Transverse colon (tissue), 4 donors: ENCODE measurements at regions not wholly inside any gene's neighbourhood (a gene's known extent, or its start where the extent isn't known, plus 50 kb on each side); places are given as distances from the start of the nearest gene placed in this dataset.

ENCODE experiments used
- DNase-seq: peaks from one replicate; pipeline ENCODE4 v3.0.0-alpha.2; 2019
- H3K27ac ChIP-seq, 4 donors: fragments of 200-600 bp; sonication (generic); 2 replicates each; pipeline ENCODE4 v1.5.1; 2016 to 2018; ENCODE audit warnings: inconsistent platforms in 4 of 4
- H3K27me3 ChIP-seq: fragments of 200-600 bp; sonication (generic); 2 replicates; pipeline ENCODE4 v1.5.1; 2017; ENCODE audit warnings: inconsistent platforms
- H3K36me3 ChIP-seq, 4 donors: fragments of 200-600 bp; sonication (generic); 2 replicates each; pipeline ENCODE4 v1.5.1; 2017 to 2019; ENCODE audit warnings: inconsistent platforms in 4 of 4
- H3K4me1 ChIP-seq, 4 donors: fragments of 200-600 bp; sonication (generic); 2 replicates each; pipeline ENCODE4 v1.5.1; 2017 to 2020; ENCODE audit warnings: inconsistent platforms in 4 of 4
- H3K4me3 ChIP-seq, 4 donors: fragments of 200-600 bp; sonication (generic); 1 replicate in 1 of 4; 2 replicates in 3 of 4; pipeline versions ENCODE4 v1.5.1 to v1.6.1; 2017 to 2019; ENCODE audit warnings: inconsistent platforms in 4 of 4
- H3K9me3 ChIP-seq, 2 donors: fragments of 200-600 bp; sonication (generic); 2 replicates each; pipeline ENCODE4 v1.5.1; 2017 to 2019; ENCODE audit warnings: inconsistent platforms in 2 of 2
- EP300 ChIP-seq: sonication (generic); formaldehyde crosslinking; IDR thresholded peaks from one replicate; pipeline ENCODE4 v1.6.1; 2017; ENCODE audit warnings: antibody characterized with exemption, low read depth
- POLR2A ChIP-seq: fragments of 450-650 bp; IDR thresholded peaks from one replicate; pipeline ENCODE4 v1.6.1; 2016; ENCODE audit warnings: antibody characterized with exemption, mild to moderate bottlenecking, moderate library complexity
- POLR2AphosphoS5 ChIP-seq, 3 donors: sonication (generic); formaldehyde crosslinking; IDR thresholded peaks; one replicate each; pipeline ENCODE4 v1.6.1; 2016; ENCODE audit warnings: antibody characterized with exemption in 3 of 3
- WGBS, 2 donors: methylation state at CpG; one replicate each; pipeline ENCODE4 v1.1.5; 2018; ENCODE audit warnings: low coverage in 1 of 2; 5-methylcytosine and 5-hydroxymethylcytosine counted together
- in situ Hi-C, 4 donors: fragments of 200-750 bp; cut with MboI; loops; one replicate each; pipeline versions ENCODE4 v1.15.0 to v1.15.1; 2017; ENCODE audit warnings: low sequenced_read_pairs in 3 of 4, low pct_ligation_motif_present in 1 of 4, low pct_unique_long_range_greater_than_20kb in 1 of 4
- intact Hi-C: fragments of 100-400 bp; cut with DNase I; formaldehyde crosslinking; loops from one replicate; pipeline ENCODE4 v1.15.1; 2023; ENCODE audit warnings: low total_unique reads
- TF ChIP-seq, protein P1 (sequence below), 5 experiments: fragments of 200-600 bp in 3 of 5; fragments of 450-650 bp in 2 of 5; sonication (generic) in 3 of 5; IDR thresholded peaks; 1 replicate in 2 of 5; 2 replicates in 3 of 5; pipeline ENCODE4 v1.5.1; 2016 to 2017; ENCODE audit warnings: antibody characterized with exemption in 5 of 5, inconsistent platforms in 3 of 5, mild to moderate bottlenecking in 2 of 5, moderate library complexity in 1 of 5

DNA sequence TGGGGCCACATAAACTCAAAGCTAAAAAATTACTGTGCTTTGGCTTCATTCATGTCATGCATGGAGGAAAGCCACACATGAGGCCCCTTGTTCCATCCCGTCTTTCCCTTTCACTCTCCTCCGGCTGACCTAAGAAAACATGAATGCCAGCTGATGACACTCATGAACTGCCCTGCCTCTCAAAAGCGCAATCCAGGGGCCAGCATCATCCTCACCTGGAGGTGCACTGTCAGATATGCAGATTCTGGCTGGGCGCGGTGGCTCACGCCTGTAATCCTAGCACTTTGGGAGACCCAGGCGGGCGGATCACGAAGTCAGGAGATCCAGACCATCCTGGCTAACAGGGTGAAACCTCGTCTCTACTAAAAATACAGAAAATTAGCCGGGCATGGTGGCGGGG lies 116.1 kb upstream of the FOXN3 start:
- no peaks in the 10 kb centered on the region for H3K27me3 ChIP-seq
- no peak overlapping the region for H3K27ac ChIP-seq
- no peak for DNase-seq
- 99 to 100% methylated on average over 2 to 12 of the region's 12 CpGs for WGBS, 2 donors
- H3K4me3 ChIP-seq, result no peak overlapping the region
- H3K9me3 ChIP-seq, result no peaks in the 10 kb centered on the region
- TF ChIP-seq POLR2AphosphoS5 (IDR thresholded peaks at IDR 0.05), result no peak
- TF ChIP-seq, protein P1, sequence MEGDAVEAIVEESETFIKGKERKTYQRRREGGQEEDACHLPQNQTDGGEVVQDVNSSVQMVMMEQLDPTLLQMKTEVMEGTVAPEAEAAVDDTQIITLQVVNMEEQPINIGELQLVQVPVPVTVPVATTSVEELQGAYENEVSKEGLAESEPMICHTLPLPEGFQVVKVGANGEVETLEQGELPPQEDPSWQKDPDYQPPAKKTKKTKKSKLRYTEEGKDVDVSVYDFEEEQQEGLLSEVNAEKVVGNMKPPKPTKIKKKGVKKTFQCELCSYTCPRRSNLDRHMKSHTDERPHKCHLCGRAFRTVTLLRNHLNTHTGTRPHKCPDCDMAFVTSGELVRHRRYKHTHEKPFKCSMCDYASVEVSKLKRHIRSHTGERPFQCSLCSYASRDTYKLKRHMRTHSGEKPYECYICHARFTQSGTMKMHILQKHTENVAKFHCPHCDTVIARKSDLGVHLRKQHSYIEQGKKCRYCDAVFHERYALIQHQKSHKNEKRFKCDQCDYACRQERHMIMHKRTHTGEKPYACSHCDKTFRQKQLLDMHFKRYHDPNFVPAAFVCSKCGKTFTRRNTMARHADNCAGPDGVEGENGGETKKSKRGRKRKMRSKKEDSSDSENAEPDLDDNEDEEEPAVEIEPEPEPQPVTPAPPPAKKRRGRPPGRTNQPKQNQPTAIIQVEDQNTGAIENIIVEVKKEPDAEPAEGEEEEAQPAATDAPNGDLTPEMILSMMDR (IDR thresholded peaks at IDR 0.05), result no peak
- no peak for TF ChIP-seq POLR2A
- TF ChIP-seq EP300, result no peak
- in situ Hi-C loops, result no loop called here
- intact Hi-C loops, result no loop called here
- no peaks in the 10 kb centered on the region for H3K36me3 ChIP-seq
- peaks cover 3 to 12% (median 7%) of the 10 kb centered on the region in 4 donors for H3K4me1 ChIP-seq

GRCh38 chr14:89531661-89532335 lies 114.8 kb upstream of the FOXN3 start:
- intact Hi-C loops (no loop called here), in situ Hi-C loops (no loop called here)
- 88 to 93% methylated on average over 3 to 9 of the region's 9 CpGs for WGBS, 2 donors
- Histone ChIP-seq H3K36me3 (no peaks in the 10 kb centered on the region), H3K27ac (no peak overlapping the region), H3K27me3 (no peaks in the 10 kb centered on the region), H3K4me3 (no peak overlapping the region), H3K4me1 (peaks cover 3 to 12% (median 7%) of the 10 kb centered on the region in 4 donors), H3K9me3 (peaks cover 0 to 3% of the 10 kb centered on the region in 2 donors)
- DNase-seq, result no peak
- TF ChIP-seq, protein P1 (IDR thresholded peaks at IDR 0.05), result no peak
- TF ChIP-seq POLR2AphosphoS5 (IDR thresholded peaks at IDR 0.05), result no peak
- TF ChIP-seq EP300, result no peak
- TF ChIP-seq POLR2A, result no peak

DNA sequence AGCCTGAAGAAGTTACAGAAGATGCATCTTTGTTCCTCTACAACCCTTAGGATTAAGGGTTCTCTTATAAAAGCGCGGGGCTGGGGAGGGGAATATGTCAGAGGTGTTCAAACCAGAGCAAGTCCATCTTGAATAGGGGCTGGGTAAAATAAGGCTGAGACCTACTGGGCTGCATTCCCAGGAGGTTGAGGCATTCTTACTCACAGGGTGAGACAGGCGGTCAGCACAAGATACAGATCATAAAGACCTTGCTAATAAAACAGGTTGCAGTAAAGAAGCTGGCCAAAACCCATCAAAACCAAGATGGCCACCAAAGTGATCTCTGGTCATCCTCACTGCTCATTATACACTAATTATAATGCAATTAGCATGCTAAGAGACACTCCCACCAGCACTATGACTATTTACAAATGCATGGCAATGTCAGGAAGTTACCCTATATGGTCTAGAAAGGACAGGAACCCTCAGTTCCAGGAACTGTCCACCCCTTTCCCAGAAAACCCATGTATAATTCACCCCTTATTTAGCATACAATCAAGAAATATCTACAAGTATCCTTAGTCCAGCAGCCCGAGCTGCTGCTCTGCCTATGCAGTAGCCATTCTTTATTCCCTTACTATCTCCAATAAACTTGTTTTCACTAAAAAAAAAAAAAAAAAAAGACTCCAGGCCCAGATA lies 108.1 kb upstream of the FOXN3 start:
- no peaks in the 10 kb centered on the region for H3K27me3 ChIP-seq
- no peaks in the 10 kb centered on the region for H3K36me3 ChIP-seq
- H3K9me3 ChIP-seq, result peaks cover 11 to 15% of the 10 kb centered on the region in 2 donors
- in situ Hi-C loops (no loop called here), intact Hi-C loops (no loop called here)
- no peaks in the 10 kb centered on the region for H3K4me1 ChIP-seq
- TF ChIP-seq EP300, result no peak
- TF ChIP-seq, protein P1 (IDR thresholded peaks at IDR 0.05), result no peak
- no peak for TF ChIP-seq POLR2AphosphoS5 (IDR thresholded peaks at IDR 0.05)
- no peak for TF ChIP-seq POLR2A
- no peak for DNase-seq
- whole genome bisulfite sequencing, 2 donors, result 87 to 100% methylated on average over 1 to 4 of the region's 4 CpGs
- H3K27ac ChIP-seq, result no peak overlapping the region
- H3K4me3 ChIP-seq, result no peak overlapping the region

GRCh38 chr14:89524412-89524811 lies 107.4 kb upstream of the FOXN3 start:
- Histone ChIP-seq H3K27me3 (no peaks in the 10 kb centered on the region), H3K4me1 (no peaks in the 10 kb centered on the region), H3K36me3 (no peaks in the 10 kb centered on the region), H3K4me3 (no peak overlapping the region), H3K27ac (no peak overlapping the region), H3K9me3 (peaks cover 11 to 15% of the 10 kb centered on the region in 2 donors)
- no peak for DNase-seq
- in situ Hi-C loops, result no loop called here
- intact Hi-C loops, result no loop called here
- TF ChIP-seq EP300, result no peak
- no peak for TF ChIP-seq POLR2AphosphoS5 (IDR thresholded peaks at IDR 0.05)
- TF ChIP-seq POLR2A, result no peak
- TF ChIP-seq, protein P1 (IDR thresholded peaks at IDR 0.05), result no peak
